ENCODE measurements at regions not wholly inside any gene's neighbourhood (a gene's known extent, or its start where the extent isn't known, plus 50 kb on each side); places are given as distances from the start of the nearest gene placed in this dataset.

GRCh38 chr11:86889001-86889341, 66.2 kb downstream of the FZD4 start:
- no peak for TF ChIP-seq EGR1 (IDR thresholded peaks at IDR 0.05)
- no peak for TF ChIP-seq NFIC (IDR thresholded peaks at IDR 0.05)
- TF ChIP-seq RAD21 (IDR thresholded peaks at IDR 0.05; ENCODE audit: low read depth), result no peak
- no peak for TF ChIP-seq TEAD4 (IDR thresholded peaks at IDR 0.05)
- TF ChIP-seq CREB1 (IDR thresholded peaks at IDR 0.05; ENCODE audit: low read depth), result no peak
- no peak for TF ChIP-seq EP300 (IDR thresholded peaks at IDR 0.05; ENCODE audit: borderline replicate concordance)

- TF ChIP-seq ZBTB7A (IDR thresholded peaks at IDR 0.05; ENCODE audit: low read depth), result no peak
These were observed 64.2 kb downstream of the FZD4 start for GRCh38 chr11:86891036-86891435.

GRCh38 chr11:86893235-86893634, 62.0 kb downstream of the FZD4 start:
- TF ChIP-seq EGR1 (IDR thresholded peaks at IDR 0.05) (no peak), RAD21 (IDR thresholded peaks at IDR 0.05; ENCODE audit: low read depth) (no peak), TEAD4 (IDR thresholded peaks at IDR 0.05) (no peak), REST (IDR thresholded peaks at IDR 0.05; ENCODE audit: low read depth) (no peak), TAF1 (IDR thresholded peaks at IDR 0.05; ENCODE audit: low read depth) (no peak), CEBPB (IDR thresholded peaks at IDR 0.05) (no peak), CREB1 (IDR thresholded peaks at IDR 0.05; ENCODE audit: low read depth) (no peak), YY1 (IDR thresholded peaks at IDR 0.05; ENCODE audit: low read depth) (no peak), USF1 (IDR thresholded peaks at IDR 0.05) (no peak), ZBTB7A (IDR thresholded peaks at IDR 0.05; ENCODE audit: low read depth) (no peak), TCF12 (IDR thresholded peaks at IDR 0.05; ENCODE audit: low read depth) (no peak), EP300 (IDR thresholded peaks at IDR 0.05; ENCODE audit: borderline replicate concordance) (no peak), FOXM1 (IDR thresholded peaks at IDR 0.05; ENCODE audit: borderline replicate concordance, low read depth) (no peak), NFIC (IDR thresholded peaks at IDR 0.05) (no peak)
- TF ChIP-seq, protein P1, sequence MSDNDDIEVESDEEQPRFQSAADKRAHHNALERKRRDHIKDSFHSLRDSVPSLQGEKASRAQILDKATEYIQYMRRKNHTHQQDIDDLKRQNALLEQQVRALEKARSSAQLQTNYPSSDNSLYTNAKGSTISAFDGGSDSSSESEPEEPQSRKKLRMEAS (IDR thresholded peaks at IDR 0.05), result no peak

Data from Ishikawa (cell line).